H9 (cell line): ENCODE measurements at regions not wholly inside any gene's neighbourhood (a gene's known extent, or its start where the extent isn't known, plus 50 kb on each side); places are given as distances from the start of the nearest gene placed in this dataset.

ENCODE experiments used
- DNase-seq: peaks from one replicate; pipeline ENCODE4 v3.0.0-alpha.2; 2017
- H2AFZ ChIP-seq: one replicate; pipeline ENCODE4 v1.6.1; 2013; ENCODE audit warnings: mild to moderate bottlenecking, low read length, control low read depth, moderate library complexity
- H2AK5ac ChIP-seq: 2 replicates; pipeline ENCODE4 v1.6.1; 2013; ENCODE audit warnings: low read length, control low read depth, mixed read lengths; ENCODE audit not compliant: insufficient read length
- H2BK120ac ChIP-seq: one replicate; pipeline ENCODE4 v1.6.1; 2013; ENCODE audit warnings: low read depth, mild to moderate bottlenecking, low read length, control low read depth, inconsistent platforms; ENCODE audit not compliant: poor library complexity, severe bottlenecking
- H2BK12ac ChIP-seq: 2 replicates; pipeline ENCODE4 v1.6.1; 2013; ENCODE audit warnings: low read length, control low read depth, mixed read lengths, low read depth; ENCODE audit not compliant: insufficient read length
- H2BK15ac ChIP-seq: 2 replicates; pipeline ENCODE4 v1.6.1; 2013; ENCODE audit warnings: low read depth, low read length, control low read depth
- H2BK20ac ChIP-seq: one replicate; pipeline ENCODE4 v1.6.1; 2013; ENCODE audit warnings: low read depth, mild to moderate bottlenecking, low read length, control low read depth, inconsistent platforms; ENCODE audit not compliant: poor library complexity, severe bottlenecking
- H2BK5ac ChIP-seq: 2 replicates; pipeline ENCODE4 v1.6.1; 2013; ENCODE audit warnings: low read length, control low read depth, mixed read lengths; ENCODE audit not compliant: insufficient read length
- H3K14ac ChIP-seq: 2 replicates; pipeline ENCODE4 v1.6.1; 2013; ENCODE audit warnings: low read length, control low read depth; ENCODE audit not compliant: insufficient read depth
- H3K18ac ChIP-seq: 2 replicates; pipeline ENCODE4 v1.6.1; 2013; ENCODE audit warnings: low read depth, mild to moderate bottlenecking, mixed read lengths, low read length, control low read depth; ENCODE audit not compliant: insufficient read length
- H3K23ac ChIP-seq: 2 replicates; pipeline ENCODE4 v1.6.1; 2013; ENCODE audit warnings: low read length, control low read depth, mixed read lengths, low read depth; ENCODE audit not compliant: insufficient read length
- H3K23me2 ChIP-seq: 2 replicates; pipeline ENCODE4 v1.6.1; 2013; ENCODE audit warnings: low read depth, mild to moderate bottlenecking, mixed read lengths, low read length, control low read depth; ENCODE audit not compliant: insufficient read length, poor library complexity, severe bottlenecking
- H3K27ac ChIP-seq: 2 replicates; pipeline ENCODE4 v1.5.1; 2013; ENCODE audit warnings: low read length, control low read depth, mixed read lengths, low read depth; ENCODE audit not compliant: insufficient read length
- H3K27me3 ChIP-seq: 2 replicates; pipeline ENCODE4 v1.6.1; 2013; ENCODE audit warnings: low read length, control low read depth, inconsistent platforms; ENCODE audit not compliant: insufficient read depth
- H3K4ac ChIP-seq: 2 replicates; pipeline ENCODE4 v1.6.1; 2013; ENCODE audit warnings: low read depth, mild to moderate bottlenecking, control low read depth, inconsistent platforms, low read length, moderate library complexity
- H3K4me1 ChIP-seq: 2 replicates; pipeline ENCODE4 v1.6.1; 2013; ENCODE audit warnings: low read length, control low read depth, inconsistent platforms; ENCODE audit not compliant: insufficient read depth
- H3K4me2 ChIP-seq: 2 replicates; pipeline ENCODE4 v1.6.1; 2013; ENCODE audit warnings: low read length, control low read depth, mixed read lengths; ENCODE audit not compliant: insufficient read length, insufficient read depth
- H3K56ac ChIP-seq: 2 replicates; pipeline ENCODE4 v1.6.1; 2013; ENCODE audit warnings: low read depth, mild to moderate bottlenecking, mixed read lengths, low read length, control low read depth; ENCODE audit not compliant: insufficient read length
- H3K79me1 ChIP-seq: 2 replicates; pipeline ENCODE4 v1.6.1; 2013; ENCODE audit warnings: low read depth, mild to moderate bottlenecking, moderate library complexity, low read length, control low read depth, inconsistent platforms; ENCODE audit not compliant: insufficient read depth, poor library complexity, severe bottlenecking
- H3K79me2 ChIP-seq: 2 replicates; pipeline ENCODE4 v1.6.1; 2013; ENCODE audit warnings: low read length, control low read depth, inconsistent platforms; ENCODE audit not compliant: insufficient read depth
- H3K9ac ChIP-seq: 2 replicates; pipeline ENCODE4 v1.6.1; 2013; ENCODE audit warnings: low read length, control low read depth, mixed read lengths; ENCODE audit not compliant: insufficient read length; ENCODE audit errors: extremely low read depth
- H3K9me3 ChIP-seq: one replicate; pipeline ENCODE4 v1.6.1; 2013; ENCODE audit warnings: low read depth, low read length, inconsistent platforms; ENCODE audit not compliant: control insufficient read depth
- H3T11ph ChIP-seq: one replicate; pipeline ENCODE4 v1.6.1; 2013; ENCODE audit warnings: mild to moderate bottlenecking, low read length, control low read depth, inconsistent platforms
- H4K20me1 ChIP-seq: one replicate; pipeline ENCODE4 v1.6.1; 2013; ENCODE audit not compliant: control insufficient read depth, insufficient read length, insufficient read depth
- H4K5ac ChIP-seq: 2 replicates; pipeline ENCODE4 v1.6.1; 2013; ENCODE audit warnings: low read depth, mild to moderate bottlenecking, mixed read lengths, low read length, control low read depth; ENCODE audit not compliant: insufficient read length
- H4K8ac ChIP-seq: replicated peaks from 2 replicates; pipeline ENCODE4 v1.6.1; 2013; ENCODE audit warnings: low read length, control low read depth, mixed read lengths, low read depth; ENCODE audit not compliant: insufficient read length
- H4K91ac ChIP-seq: 2 replicates; pipeline ENCODE4 v1.6.1; 2013; ENCODE audit warnings: low read depth, mild to moderate bottlenecking, moderate library complexity, mixed read lengths, low read length, control low read depth; ENCODE audit not compliant: insufficient read length
- H3K27ac Mint-ChIP-seq, 3 experiments: 2 replicates in 2 of 3; 3 replicates in 1 of 3; pipeline ENCODE4 v1.8.0; 2020 to 2021; ENCODE audit warnings: mixed read lengths in 3 of 3, mild to moderate bottlenecking in 1 of 3, moderate library complexity in 1 of 3
- H3K27me3 Mint-ChIP-seq: 2 replicates; pipeline ENCODE4 v1.8.0; 2021; ENCODE audit warnings: low read depth, mild to moderate bottlenecking, moderate library complexity, mixed read lengths
- H3K36me3 Mint-ChIP-seq, 3 experiments: 2 replicates in 2 of 3; 3 replicates in 1 of 3; pipeline ENCODE4 v1.8.0; 2020 to 2021; ENCODE audit warnings: low read depth in 3 of 3, mixed read lengths in 3 of 3; ENCODE audit not compliant: insufficient read depth in 1 of 3
- H3K4me1 Mint-ChIP-seq, 2 experiments: 2 replicates each; pipeline ENCODE4 v1.8.0; 2020; ENCODE audit warnings: mixed read lengths in 2 of 2
- H3K4me3 Mint-ChIP-seq, 2 experiments: 2 replicates in 1 of 2; 3 replicates in 1 of 2; pipeline ENCODE4 v1.8.0; 2020 to 2021; ENCODE audit warnings: mild to moderate bottlenecking in 2 of 2, mixed read lengths in 2 of 2, moderate library complexity in 1 of 2
- H3K9me3 Mint-ChIP-seq, 2 experiments: 2 replicates in 1 of 2; 3 replicates in 1 of 2; pipeline ENCODE4 v1.8.0; 2020; ENCODE audit warnings: mild to moderate bottlenecking in 2 of 2, mixed read lengths in 2 of 2, moderate library complexity in 1 of 2
- CTCF ChIP-seq: fragments of 200-600 bp; sonication (generic); conservative IDR thresholded peaks from 3 replicates; pipeline ENCODE4 v1.8.0; 2021; ENCODE audit warnings: antibody characterized with exemption, mild to moderate bottlenecking
- WGBS: extraction: QIAGEN DNeasy Blood & Tissue Kit; methylation state at CpG from one replicate; pipeline ENCODE4 v1.1.7; 2013; ENCODE audit warnings: missing lambda C conversion rate, low lambda C conversion rate, mixed read lengths; ENCODE audit not compliant: insufficient read length; ENCODE audit errors: extremely low coverage; 5-methylcytosine and 5-hydroxymethylcytosine counted together

DNA sequence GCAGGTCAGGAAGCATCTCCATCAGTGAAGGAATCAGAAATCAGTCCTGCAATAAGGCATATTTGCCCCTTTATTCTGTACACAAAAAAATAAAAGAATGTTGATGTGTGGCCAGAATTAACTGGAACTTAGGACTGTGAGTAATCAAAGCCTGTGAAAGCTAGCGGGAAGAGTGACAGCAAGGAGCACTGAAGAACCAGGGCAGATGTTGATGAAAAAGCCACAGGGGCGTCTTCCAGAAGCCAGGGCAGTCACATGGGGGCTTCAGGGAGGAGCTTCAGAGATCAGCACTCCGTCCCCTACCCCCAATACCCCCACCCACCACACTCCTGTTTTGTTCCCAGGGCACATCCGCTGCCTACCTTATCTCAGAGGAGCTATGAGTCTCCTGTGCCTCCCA, 502.8 kb downstream of the AJAP1 start:
- Mint-ChIP-seq H3K27ac (peak overlapping the region in 1 of 3 experiments; percentile 37; a peak in 2 of 7 replicates), H3K27me3 (peaks cover 25% of the 10 kb centered on the region), H3K36me3 (peaks cover 2 to 21% (median 3%) of the 10 kb centered on the region in 3 experiments), H3K4me1 (peaks cover 9 to 15% of the 10 kb centered on the region in 2 experiments; a peak in 3 of 4 replicates), H3K9me3 (peaks cover 34 to 40% of the 10 kb centered on the region in 2 experiments), H3K4me3 (no peak overlapping the region)
- Histone ChIP-seq H3K4me2 (no peak overlapping the region), H3K4me1 (no peaks in the 10 kb centered on the region), H4K91ac (no peak overlapping the region), H2BK120ac (no peak overlapping the region), H3K23ac (no peak overlapping the region), H3K23me2 (no peaks in the 10 kb centered on the region), H4K20me1 (no peaks in the 10 kb centered on the region), H4K8ac (no peak overlapping the region), H2AFZ (no peak overlapping the region), H3K4ac (no peak overlapping the region), H3K27ac (no peak overlapping the region), H2BK15ac (no peak overlapping the region), H2BK5ac (no peak overlapping the region), H3K27me3 (no peaks in the 10 kb centered on the region), H3K9me3 (no peaks in the 10 kb centered on the region), H2BK12ac (no peak overlapping the region), H3K9ac (no peak overlapping the region), H3K79me1 (no peaks in the 10 kb centered on the region), H4K5ac (no peak overlapping the region), H3T11ph (no peak overlapping the region), H3K56ac (no peak overlapping the region), H3K79me2 (no peaks in the 10 kb centered on the region), H2BK20ac (no peak overlapping the region), H3K18ac (no peak overlapping the region), H2AK5ac (no peak overlapping the region), H3K14ac (no peak overlapping the region)
- no CpG with 5 or more reads among the region's 4 CpGs for WGBS
- no peak for DNase-seq
- TF ChIP-seq CTCF: no peak
